GM21528 (cell line): ENCODE measurements at regions not wholly inside any gene's neighbourhood (a gene's known extent, or its start where the extent isn't known, plus 50 kb on each side); places are given as distances from the start of the nearest gene placed in this dataset.
"Not testable (repeated sequence)": the region's sequence is repeated elsewhere in the genome, so short reads cannot be mapped to it uniquely, and the experiment has no call there.

Experiments
- ATAC-seq: cut with Tn5 transposase; IDR thresholded peaks from one replicate; pipeline ENCODE4 v1.9.1; 2021; ENCODE audit warnings: mild to moderate bottlenecking, moderate library complexity; ENCODE audit not compliant: unreplicated experiment, low FRiP score

DNA sequence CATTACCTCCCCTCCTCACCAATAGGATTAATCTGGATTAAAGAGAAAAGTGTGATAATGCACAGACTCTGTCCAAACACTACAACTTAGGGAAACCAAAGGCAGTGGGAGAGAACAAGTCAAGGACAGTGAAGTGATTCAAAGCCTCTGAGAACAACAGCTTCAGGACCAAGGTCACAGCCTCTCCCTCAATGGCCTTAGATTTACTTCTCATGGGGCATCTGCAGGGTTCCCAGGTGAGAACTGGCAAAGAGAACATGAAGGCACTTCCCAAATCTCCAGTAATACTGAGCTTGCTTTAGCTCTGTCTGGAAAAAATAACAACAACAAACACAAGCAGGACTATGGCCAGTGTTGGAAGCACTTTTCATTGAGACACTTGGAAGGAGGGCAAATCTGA, 99.8 kb upstream of the GOLGA6L22 start:
- not testable (repeated sequence) for ATAC-seq

GRCh38 chr15:22359587-22359986, 99.1 kb upstream of the GOLGA6L22 start:
- peak; percentile 57 for ATAC-seq

DNA sequence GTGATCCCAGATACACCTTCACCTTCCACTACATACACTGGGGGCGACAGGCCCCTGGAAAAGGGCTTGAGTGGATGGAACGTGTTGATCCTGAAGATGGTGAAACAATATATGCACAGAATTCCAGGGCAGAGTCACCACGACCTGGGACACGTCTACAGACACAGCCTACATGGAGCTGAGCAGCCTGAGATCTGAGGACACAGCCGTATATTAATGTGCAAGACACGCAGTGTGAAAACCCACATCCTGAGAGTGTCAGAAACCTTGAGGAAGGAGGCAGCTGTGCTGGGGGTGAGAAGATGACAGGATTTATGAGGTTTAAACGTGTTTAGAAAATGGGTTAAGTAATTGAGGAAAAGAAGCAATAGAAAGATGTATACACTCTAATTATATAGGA, 98.0 kb upstream of the GOLGA6L22 start:
- ATAC-seq, result not testable (repeated sequence)

GRCh38 chr15:22362502-22362901, 96.2 kb upstream of the GOLGA6L22 start:
- not testable (repeated sequence) for ATAC-seq

- not testable (repeated sequence) for ATAC-seq
These were observed 87.4 kb upstream of the GOLGA6L22 start for GRCh38 chr15:22371246-22371834.

GRCh38 chr15:22374531-22374930, 84.2 kb upstream of the GOLGA6L22 start:
- ATAC-seq, result not testable (repeated sequence)

DNA sequence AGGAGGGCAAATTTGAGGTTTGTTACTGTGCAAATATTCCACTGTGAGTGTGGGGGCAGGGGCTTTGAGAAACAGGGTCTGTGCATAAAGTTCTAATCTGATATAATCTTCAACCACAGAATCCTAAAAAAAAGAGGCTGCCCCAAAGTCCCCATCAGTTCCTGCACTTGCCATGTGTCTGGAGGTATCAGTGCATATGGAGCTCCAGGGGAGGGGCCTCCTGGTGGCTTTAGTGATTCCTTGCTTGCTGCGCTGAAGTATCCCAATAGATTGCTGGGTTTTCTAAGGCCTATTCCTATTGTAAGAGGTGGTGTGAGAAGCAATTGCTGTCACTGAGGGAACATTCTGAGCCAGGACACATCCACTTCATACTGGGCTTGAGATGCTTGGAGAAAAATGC, 82.9 kb upstream of the GOLGA6L22 start:
- not testable (repeated sequence) for ATAC-seq

- ATAC-seq, result peak; percentile 73
These were observed 80.8 kb upstream of the GOLGA6L22 start for GRCh38 chr15:22377859-22378258.

- ATAC-seq, result not testable (repeated sequence)
These were observed 71.0 kb upstream of the GOLGA6L22 start for GRCh38 chr15:22387691-22388090.

DNA sequence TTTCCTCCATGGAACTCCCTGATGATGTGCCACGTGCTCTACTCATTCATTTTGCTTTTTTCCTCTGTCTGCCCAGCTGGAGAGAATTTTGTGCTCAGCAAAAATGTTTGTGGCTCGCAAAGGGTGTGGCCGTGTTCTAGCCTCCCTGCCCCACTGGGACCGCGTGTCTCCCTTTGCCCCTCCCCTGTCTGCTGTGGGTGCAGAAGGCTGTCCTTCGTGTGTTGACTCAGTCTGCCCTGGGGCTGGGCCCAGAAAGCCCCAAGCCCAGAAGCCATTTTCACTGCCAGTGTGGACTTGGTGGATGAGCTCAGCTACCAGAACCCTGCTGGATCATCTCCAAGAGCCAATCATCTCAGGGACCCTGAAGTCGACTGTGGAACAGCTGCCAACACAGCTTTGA, 70.3 kb upstream of the GOLGA6L22 start:
- not testable (repeated sequence) for ATAC-seq

DNA sequence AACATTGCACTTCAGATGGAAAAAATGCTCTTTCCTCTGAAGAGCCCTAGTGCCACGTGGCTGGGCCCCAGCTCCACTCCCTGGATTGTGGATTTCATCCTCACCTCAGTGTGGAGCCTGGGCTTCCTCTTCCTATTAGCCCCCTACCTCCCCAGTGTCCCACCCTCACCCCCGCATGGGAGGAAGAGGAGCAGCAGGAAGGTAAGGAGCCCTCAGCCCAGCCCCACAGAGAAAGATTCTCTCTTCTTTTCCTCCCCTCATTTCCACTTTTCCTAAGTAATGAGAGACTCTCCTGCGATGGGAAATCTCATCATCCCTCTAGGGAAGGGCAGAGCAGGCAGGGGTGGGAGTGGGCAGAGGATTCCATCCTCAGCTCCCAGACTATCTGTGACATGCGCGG, 57.5 kb upstream of the GOLGA6L22 start:
- ATAC-seq, result not testable (repeated sequence)

- ATAC-seq, result not testable (repeated sequence)
These were observed 57.0 kb upstream of the GOLGA6L22 start for GRCh38 chr15:22401703-22402102.

DNA sequence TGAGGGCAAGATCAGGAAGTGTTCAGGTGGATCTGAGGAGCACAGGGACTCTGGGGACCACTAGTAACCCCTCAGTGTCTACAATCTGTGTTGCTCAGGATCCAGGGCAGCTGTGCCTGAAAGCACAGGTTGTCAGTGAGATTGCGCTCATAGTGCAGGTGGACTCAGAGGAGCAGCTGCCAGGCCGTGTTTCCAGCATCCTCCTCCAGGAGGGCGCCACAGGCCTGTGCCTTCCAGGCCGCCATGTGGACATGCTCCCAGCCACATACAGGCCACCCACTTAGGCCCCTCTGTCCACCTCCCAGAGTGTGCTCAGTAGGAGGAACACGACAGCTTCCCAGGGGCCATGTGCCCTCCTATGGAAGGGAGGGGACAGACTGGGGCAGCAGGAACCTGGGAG, 52.9 kb upstream of the GOLGA6L22 start:
- ATAC-seq, result not testable (repeated sequence)
